ENCODE measurements at regions not wholly inside any gene's neighbourhood (a gene's known extent, or its start where the extent isn't known, plus 50 kb on each side); places are given as distances from the start of the nearest gene placed in this dataset.

- no peak for DNase-seq (ENCODE audit: low read depth)
- in situ Hi-C loops (cut with HindIII; ENCODE audit: low pct_unique_long_range_greater_than_20kb, low sequenced_read_pairs): no loop called here
Observed at GRCh38 chr3:82079335-82079890, 318.0 kb upstream of the GBE1 start.

DNA sequence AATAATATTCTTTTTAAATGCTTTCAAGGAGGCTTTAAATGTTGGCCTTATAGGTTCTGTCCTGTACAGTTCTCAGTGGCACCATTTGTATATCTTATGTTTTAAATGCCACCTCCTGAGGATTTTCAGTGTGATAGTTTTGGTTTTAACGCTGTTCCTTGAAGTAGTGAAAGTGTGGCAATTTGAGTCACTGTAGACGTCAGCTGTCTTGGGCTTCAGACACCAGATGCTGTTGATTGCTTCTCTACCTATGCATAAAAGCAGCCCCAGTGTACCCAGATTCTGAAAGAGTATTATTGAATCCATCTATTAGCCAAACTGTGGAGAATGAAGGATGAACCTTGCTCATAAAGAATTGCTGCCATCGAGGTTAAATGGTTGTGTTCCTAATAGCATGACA, 316.8 kb upstream of the GBE1 start:
- DNase-seq (ENCODE audit: low read depth): no peak
- in situ Hi-C loops (cut with HindIII; ENCODE audit: low pct_unique_long_range_greater_than_20kb, low sequenced_read_pairs): no loop called here

GRCh38 chr3:82067420-82067819, 306.0 kb upstream of the GBE1 start:
- DNase-seq (ENCODE audit: low read depth): no peak
- in situ Hi-C loops (cut with HindIII; ENCODE audit: low pct_unique_long_range_greater_than_20kb, low sequenced_read_pairs): no loop called here

- no peak for DNase-seq (ENCODE audit: low read depth)
- in situ Hi-C loops (cut with HindIII; ENCODE audit: low pct_unique_long_range_greater_than_20kb, low sequenced_read_pairs): no loop called here
Observed at GRCh38 chr3:82058809-82059208, 297.4 kb upstream of the GBE1 start.

DNA sequence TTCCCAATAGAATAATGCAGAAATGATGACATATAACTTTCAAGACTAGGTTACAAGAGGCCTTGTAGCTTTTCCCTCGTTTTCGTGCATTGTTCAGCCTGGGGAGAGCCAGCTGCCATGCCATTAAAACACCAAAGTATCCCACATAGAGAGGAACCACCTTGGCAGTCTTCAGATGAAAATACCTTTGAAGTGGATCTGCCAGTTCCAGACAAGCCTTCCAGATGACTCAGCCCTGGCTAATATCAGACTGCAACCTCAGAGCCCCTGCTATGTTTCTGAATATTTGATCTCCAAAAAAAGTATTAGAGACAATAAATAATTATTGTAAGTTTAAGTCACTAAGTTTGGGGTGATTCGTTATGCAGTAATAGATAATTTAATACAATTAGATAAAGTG, 294.3 kb upstream of the GBE1 start:
- no peak for DNase-seq (ENCODE audit: low read depth)
- in situ Hi-C loops (cut with HindIII; ENCODE audit: low pct_unique_long_range_greater_than_20kb, low sequenced_read_pairs): no loop called here

GRCh38 chr3:82054849-82055248, 293.4 kb upstream of the GBE1 start:
- in situ Hi-C loops (cut with HindIII; ENCODE audit: low pct_unique_long_range_greater_than_20kb, low sequenced_read_pairs): no loop called here
- no peak for DNase-seq (ENCODE audit: low read depth)

DNA sequence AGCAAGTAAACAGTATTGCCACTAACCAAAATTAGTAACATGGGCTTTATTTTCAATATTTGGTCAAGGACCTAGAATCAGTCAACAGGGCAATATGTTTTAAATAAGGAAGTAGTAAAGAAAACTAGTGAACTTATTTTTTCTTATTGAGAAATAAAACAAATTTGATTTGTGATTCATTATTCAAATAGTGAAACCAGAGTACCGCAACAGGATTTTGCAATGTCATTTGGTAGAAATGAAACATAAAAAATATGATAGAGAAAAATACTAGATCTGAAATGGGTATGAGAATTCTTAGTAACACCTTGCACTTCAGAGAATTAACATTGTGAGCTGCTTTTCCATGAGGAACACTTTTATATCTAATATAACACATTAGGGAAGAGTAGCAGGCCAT, 291.8 kb upstream of the GBE1 start:
- in situ Hi-C loops (cut with HindIII; ENCODE audit: low pct_unique_long_range_greater_than_20kb, low sequenced_read_pairs): no loop called here
- DNase-seq (ENCODE audit: low read depth): no peak

GRCh38 chr3:82050382-82050781, 288.9 kb upstream of the GBE1 start:
- DNase-seq (ENCODE audit: low read depth): no peak
- in situ Hi-C loops (cut with HindIII; ENCODE audit: low pct_unique_long_range_greater_than_20kb, low sequenced_read_pairs): no loop called here

GRCh38 chr3:82048711-82049110, 287.3 kb upstream of the GBE1 start:
- in situ Hi-C loops (cut with HindIII; ENCODE audit: low pct_unique_long_range_greater_than_20kb, low sequenced_read_pairs): no loop called here
- no peak for DNase-seq (ENCODE audit: low read depth)

- peak; percentile 19 for DNase-seq (ENCODE audit: low read depth)
- in situ Hi-C loops (cut with HindIII; ENCODE audit: low pct_unique_long_range_greater_than_20kb, low sequenced_read_pairs): no loop called here
Observed at GRCh38 chr3:82044930-82045705, 283.7 kb upstream of the GBE1 start.

GRCh38 chr3:82038556-82038955, 277.1 kb upstream of the GBE1 start:
- no peak for DNase-seq (ENCODE audit: low read depth)
- in situ Hi-C loops (cut with HindIII; ENCODE audit: low pct_unique_long_range_greater_than_20kb, low sequenced_read_pairs): no loop called here

DNA sequence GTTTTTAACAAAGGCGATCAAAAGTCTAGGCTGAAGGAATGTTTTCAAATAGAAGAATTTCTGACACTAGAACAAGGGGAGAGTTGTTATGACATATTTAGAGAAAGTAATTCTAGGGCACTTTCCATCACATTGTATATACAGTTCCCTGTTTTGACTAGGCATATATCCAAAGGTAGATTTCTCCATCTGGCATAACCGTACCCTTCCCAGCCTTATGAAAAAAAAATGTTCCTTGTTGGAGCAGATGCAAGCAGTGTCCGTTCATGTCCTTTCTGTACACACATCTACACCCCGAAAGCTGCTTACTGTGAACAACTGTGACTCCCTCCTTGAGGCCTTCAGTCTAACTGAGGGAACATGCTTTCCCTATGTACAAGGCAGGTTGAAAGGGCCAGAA, 271.7 kb upstream of the GBE1 start:
- in situ Hi-C loops (cut with HindIII; ENCODE audit: low pct_unique_long_range_greater_than_20kb, low sequenced_read_pairs): no loop called here

GRCh38 chr3:82031596-82031995, 270.2 kb upstream of the GBE1 start:
- no peak for DNase-seq (ENCODE audit: low read depth)
- in situ Hi-C loops (cut with HindIII; ENCODE audit: low pct_unique_long_range_greater_than_20kb, low sequenced_read_pairs): no loop called here

More for the DNA sequence above, 271.7 kb upstream of the GBE1 start:
- no peak for DNase-seq (ENCODE audit: low read depth)

DNA sequence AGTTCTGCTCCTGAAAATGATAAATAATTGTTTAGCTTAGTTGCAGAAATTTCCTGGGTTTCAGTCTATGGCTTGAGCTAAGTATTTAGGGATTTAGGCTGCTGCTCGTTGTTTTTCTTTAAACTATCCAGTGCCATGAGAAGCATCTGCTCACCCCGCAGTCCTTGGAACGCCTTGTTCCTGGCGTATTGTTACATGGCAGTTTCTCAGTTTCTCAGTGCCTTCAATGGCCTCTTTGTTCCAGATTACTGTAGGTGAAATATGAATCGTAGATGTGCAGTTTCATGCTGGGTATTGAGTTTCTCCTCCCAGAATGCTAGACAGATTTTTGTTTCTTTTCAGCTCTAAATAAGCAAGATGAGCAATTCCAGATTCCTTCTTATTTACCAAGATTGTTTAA, 269.5 kb upstream of the GBE1 start:
- in situ Hi-C loops (cut with HindIII; ENCODE audit: low pct_unique_long_range_greater_than_20kb, low sequenced_read_pairs): no loop called here
- DNase-seq (ENCODE audit: low read depth): no peak

- in situ Hi-C loops (cut with HindIII; ENCODE audit: low pct_unique_long_range_greater_than_20kb, low sequenced_read_pairs): no loop called here
- no peak for DNase-seq (ENCODE audit: low read depth)
Observed at GRCh38 chr3:82022836-82023235, 261.4 kb upstream of the GBE1 start.

GRCh38 chr3:82020282-82020681, 258.8 kb upstream of the GBE1 start:
- in situ Hi-C loops (cut with HindIII; ENCODE audit: low pct_unique_long_range_greater_than_20kb, low sequenced_read_pairs): no loop called here

DNA sequence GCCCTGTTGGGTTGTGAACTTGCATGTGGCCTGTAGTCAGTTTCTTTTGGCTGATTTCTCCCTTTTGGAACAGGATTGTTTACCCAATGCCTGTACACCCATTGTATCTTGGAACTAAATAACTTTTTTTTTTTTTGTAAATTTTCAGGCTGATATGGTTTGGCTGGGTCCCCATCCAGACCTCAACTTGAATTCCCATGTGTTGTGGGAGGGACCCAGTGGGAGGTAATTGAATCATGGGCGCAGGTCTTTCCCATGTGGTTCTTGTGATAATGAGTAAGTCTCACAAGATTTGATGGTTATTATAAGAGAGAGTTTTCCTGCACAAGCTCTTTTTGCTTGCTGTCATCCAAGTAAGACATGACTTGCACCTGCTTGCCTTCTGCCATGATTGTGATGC, 253.8 kb upstream of the GBE1 start:
- DNase-seq (ENCODE audit: low read depth): no peak
- in situ Hi-C loops (cut with HindIII; ENCODE audit: low pct_unique_long_range_greater_than_20kb, low sequenced_read_pairs): no loop called here

More at GRCh38 chr3:82020282-82020681, 258.8 kb upstream of the GBE1 start:
- DNase-seq (ENCODE audit: low read depth): no peak

GRCh38 chr3:82012775-82013174, 251.3 kb upstream of the GBE1 start:
- in situ Hi-C loops (cut with HindIII; ENCODE audit: low pct_unique_long_range_greater_than_20kb, low sequenced_read_pairs): no loop called here
- no peak for DNase-seq (ENCODE audit: low read depth)

DNA sequence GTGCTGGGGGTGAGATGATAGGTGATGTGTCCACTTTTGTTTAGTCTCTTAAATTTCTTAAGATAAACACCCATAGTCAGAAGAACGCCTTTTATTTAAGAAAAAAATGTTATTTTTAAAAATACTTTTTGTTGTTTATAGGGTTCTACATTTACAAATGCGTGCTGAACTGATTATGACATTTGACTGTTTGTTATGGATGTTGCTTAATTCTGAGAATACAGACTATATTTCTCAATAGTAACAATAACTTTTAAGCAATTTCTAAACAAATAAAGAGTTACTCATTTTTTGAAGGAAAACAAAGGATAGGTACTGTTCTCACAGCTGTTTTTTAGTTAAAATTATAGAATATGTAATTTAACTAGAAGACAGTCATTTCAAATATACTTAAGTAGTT, 249.9 kb upstream of the GBE1 start:
- DNase-seq (ENCODE audit: low read depth): no peak
- in situ Hi-C loops (cut with HindIII; ENCODE audit: low pct_unique_long_range_greater_than_20kb, low sequenced_read_pairs): no loop called here

DNA sequence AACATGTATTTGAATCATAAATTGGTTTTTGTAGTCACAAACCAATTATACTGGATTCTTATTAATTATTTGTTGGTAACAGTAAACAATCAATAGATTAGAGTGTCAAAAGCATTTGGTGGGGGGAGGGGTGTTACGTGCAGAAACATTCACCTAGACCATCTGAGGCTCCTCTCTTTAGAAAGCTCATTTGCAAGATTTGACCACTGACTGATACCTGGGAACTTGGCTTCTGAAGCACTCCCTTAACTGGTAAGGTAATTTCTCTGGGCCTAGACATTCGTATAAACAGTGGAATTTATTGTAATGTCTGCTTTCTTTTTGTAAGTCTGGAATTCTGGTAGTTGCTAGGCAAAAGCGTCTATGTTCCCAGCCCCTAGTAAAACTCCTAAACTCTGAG, 243.8 kb upstream of the GBE1 start:
- in situ Hi-C loops (cut with HindIII; ENCODE audit: low pct_unique_long_range_greater_than_20kb, low sequenced_read_pairs): no loop called here
- DNase-seq (ENCODE audit: low read depth): no peak
